ENCODE measurements at regions not wholly inside any gene's neighbourhood (a gene's known extent, or its start where the extent isn't known, plus 50 kb on each side); places are given as distances from the start of the nearest gene placed in this dataset.

DNA sequence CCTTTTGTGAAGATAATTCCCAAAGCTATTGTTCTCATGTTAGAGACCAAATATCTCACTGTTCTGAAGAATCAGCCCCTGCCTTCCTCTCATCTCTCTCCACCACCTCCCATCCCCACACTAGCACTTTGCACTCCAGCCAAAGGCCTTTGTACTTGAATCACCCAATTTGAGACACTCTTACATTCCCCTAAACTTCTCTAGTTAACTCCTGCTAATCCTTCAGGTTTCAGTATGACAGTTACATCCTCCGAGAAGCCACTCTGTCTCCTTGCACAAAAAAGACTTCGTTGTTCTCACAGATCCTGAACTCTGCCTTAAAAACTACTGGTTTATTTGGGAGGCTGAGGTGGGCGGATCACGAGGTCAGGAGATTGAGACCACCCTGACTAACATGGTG lies 227.5 kb downstream of the PIK3R1 start:
- CTCF ChIA-PET, result interaction anchor here (1.1 kb wide), 1 partner anchor 144 kb away, joined by 3 read pairs; no protein-coding TSS in a partner anchor
- Histone ChIP-seq H3K27me3 (ENCODE audit: control insufficient read depth, insufficient read depth, low read length) (no peaks in the 10 kb centered on the region), H3K36me3 (ENCODE audit: control insufficient read depth, insufficient read depth, low read length) (no peaks in the 10 kb centered on the region), H3K4me3 (ENCODE audit: low read depth, low read length) (no peak overlapping the region)
- DNase-seq (ENCODE audit: low read depth), result no peak
- TF ChIP-seq, protein P1, sequence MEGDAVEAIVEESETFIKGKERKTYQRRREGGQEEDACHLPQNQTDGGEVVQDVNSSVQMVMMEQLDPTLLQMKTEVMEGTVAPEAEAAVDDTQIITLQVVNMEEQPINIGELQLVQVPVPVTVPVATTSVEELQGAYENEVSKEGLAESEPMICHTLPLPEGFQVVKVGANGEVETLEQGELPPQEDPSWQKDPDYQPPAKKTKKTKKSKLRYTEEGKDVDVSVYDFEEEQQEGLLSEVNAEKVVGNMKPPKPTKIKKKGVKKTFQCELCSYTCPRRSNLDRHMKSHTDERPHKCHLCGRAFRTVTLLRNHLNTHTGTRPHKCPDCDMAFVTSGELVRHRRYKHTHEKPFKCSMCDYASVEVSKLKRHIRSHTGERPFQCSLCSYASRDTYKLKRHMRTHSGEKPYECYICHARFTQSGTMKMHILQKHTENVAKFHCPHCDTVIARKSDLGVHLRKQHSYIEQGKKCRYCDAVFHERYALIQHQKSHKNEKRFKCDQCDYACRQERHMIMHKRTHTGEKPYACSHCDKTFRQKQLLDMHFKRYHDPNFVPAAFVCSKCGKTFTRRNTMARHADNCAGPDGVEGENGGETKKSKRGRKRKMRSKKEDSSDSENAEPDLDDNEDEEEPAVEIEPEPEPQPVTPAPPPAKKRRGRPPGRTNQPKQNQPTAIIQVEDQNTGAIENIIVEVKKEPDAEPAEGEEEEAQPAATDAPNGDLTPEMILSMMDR (IDR thresholded peaks at IDR 0.05; ENCODE audit: insufficient read depth, low read depth, low read length), result no peak
- POLR2A ChIA-PET, result no interaction called here

DNA sequence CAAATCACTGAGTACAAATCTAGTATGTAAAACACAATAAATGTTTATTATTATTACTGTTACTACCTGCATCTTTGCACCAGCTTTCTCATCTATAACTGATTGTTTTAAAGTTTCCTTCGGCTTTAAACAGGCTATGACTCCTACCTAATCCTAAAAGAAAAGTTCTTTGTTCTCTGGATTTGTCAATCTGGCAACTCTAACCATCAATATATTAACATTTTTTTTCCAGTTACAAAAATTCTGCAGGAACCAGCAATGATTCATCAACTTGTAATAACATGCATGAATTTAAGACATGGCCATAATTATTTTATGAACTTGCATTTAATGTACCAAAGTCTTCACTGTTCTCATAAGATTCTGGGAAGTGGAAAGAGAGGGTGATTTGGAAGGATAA lies 228.5 kb downstream of the PIK3R1 start:
- H3K36me3 ChIP-seq (ENCODE audit: control insufficient read depth, insufficient read depth, low read length), result no peaks in the 10 kb centered on the region
- H3K4me3 ChIP-seq (ENCODE audit: low read depth, low read length), result no peak overlapping the region
- ChIA-PET CTCF (interaction anchor here (0.6 to 1.1 kb wide), 2 partner anchors 145 to 442 kb away, joined by 3 to 4 read pairs; no protein-coding TSS in a partner anchor), POLR2A (no interaction called here)
- H3K27me3 ChIP-seq (ENCODE audit: control insufficient read depth, insufficient read depth, low read length), result no peaks in the 10 kb centered on the region
- TF ChIP-seq, protein P1 (IDR thresholded peaks at IDR 0.05; ENCODE audit: insufficient read depth, low read depth, low read length), result no peak
- DNase-seq (ENCODE audit: low read depth), result no peak

DNA sequence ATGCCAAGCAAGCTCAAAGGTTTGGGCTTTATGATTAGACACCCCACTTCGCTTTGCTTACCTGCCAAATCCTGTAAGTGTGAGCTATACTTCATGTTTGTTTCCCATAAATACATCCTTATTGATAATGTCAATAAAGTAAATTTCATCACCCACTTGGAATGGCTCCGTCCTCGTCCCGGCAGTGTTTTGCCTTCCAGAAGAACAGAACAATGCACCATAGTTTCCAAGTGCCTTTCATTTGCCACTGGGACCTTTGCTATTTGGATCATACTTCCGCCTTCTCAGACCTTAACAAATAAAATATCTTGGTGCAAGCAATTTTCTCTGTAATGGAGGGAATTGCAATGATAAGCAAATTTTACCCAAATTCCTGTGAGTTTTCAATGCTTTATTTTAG lies 229.3 kb downstream of the PIK3R1 start:
- no peak overlapping the region for H3K4me3 ChIP-seq (ENCODE audit: low read depth, low read length)
- no peaks in the 10 kb centered on the region for H3K36me3 ChIP-seq (ENCODE audit: control insufficient read depth, insufficient read depth, low read length)
- CTCF ChIA-PET, result interaction anchor here (0.6 kb wide), 1 partner anchor 441 kb away, joined by 4 read pairs; no protein-coding TSS in a partner anchor
- POLR2A ChIA-PET, result no interaction called here
- no peaks in the 10 kb centered on the region for H3K27me3 ChIP-seq (ENCODE audit: control insufficient read depth, insufficient read depth, low read length)
- DNase-seq (ENCODE audit: low read depth), result no peak
- TF ChIP-seq, protein P1 (IDR thresholded peaks at IDR 0.05; ENCODE audit: insufficient read depth, low read depth, low read length), result no peak

DNA sequence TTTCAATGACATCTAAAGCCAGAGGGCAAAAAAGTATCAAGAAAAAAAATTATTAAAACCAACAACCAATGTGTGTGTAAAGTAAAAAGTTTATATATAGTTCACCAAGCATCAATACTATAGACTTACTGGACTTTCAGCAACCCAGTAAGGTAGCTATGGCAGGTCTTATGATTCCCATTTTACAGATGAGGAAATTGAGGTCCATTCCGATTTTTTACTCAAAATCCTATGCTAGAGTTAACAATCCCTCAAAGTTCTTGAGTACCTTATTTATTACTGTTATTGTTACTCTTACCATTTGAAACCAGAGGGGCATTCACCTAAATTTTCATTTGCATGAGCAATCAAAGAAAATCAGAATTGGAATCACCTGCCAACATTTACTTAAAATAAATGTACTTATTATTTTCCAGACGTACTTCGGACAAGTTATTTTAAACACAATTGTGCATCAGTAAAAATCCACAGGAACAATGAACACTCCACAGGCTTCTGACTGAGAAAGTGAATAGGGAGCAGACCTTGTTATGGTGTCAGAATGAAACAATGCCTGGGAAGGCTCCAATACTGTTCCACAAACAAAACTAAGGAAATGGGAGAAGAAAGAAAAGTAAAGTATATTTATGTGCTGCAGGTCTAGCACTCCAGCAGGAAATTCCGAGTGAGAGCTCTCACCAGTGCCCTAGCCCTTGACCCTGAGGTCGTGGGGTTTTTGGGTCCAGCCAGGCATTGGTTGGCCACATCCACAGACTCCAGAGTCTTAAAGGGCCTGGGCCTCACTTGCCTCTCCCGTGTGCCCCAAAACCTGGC lies 229.9 kb downstream of the PIK3R1 start:
- ChIA-PET POLR2A (no interaction called here), CTCF (no interaction called here)
- Histone ChIP-seq H3K36me3 (ENCODE audit: control insufficient read depth, insufficient read depth, low read length) (no peaks in the 10 kb centered on the region), H3K27me3 (ENCODE audit: control insufficient read depth, insufficient read depth, low read length) (no peaks in the 10 kb centered on the region), H3K4me3 (ENCODE audit: low read depth, low read length) (no peak overlapping the region)
- TF ChIP-seq, protein P1 (IDR thresholded peaks at IDR 0.05; ENCODE audit: insufficient read depth, low read depth, low read length), result no peak
- no peak for DNase-seq (ENCODE audit: low read depth)

DNA sequence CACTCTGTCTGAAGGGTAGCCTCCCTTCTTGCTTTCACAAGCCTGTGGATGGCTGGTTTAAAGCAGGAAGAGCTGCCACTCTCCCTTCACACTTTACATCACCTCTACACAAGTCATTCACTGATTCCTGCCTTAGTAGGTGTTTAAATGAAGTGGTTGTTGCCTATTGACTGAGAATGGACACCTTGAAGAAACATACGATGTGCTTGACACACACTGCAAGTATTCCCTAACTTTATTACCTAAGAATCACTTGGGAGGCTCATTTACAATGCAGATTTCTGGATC lies 230.5 kb downstream of the PIK3R1 start:
- H3K36me3 ChIP-seq (ENCODE audit: control insufficient read depth, insufficient read depth, low read length), result no peaks in the 10 kb centered on the region
- DNase-seq (ENCODE audit: low read depth), result no peak
- no peaks in the 10 kb centered on the region for H3K27me3 ChIP-seq (ENCODE audit: control insufficient read depth, insufficient read depth, low read length)
- no peak overlapping the region for H3K4me3 ChIP-seq (ENCODE audit: low read depth, low read length)
- ChIA-PET CTCF (no interaction called here), POLR2A (no interaction called here)
- TF ChIP-seq, protein P1 (IDR thresholded peaks at IDR 0.05; ENCODE audit: insufficient read depth, low read depth, low read length), result no peak

Data from BJ (cell line).